Iris pigment epithelial cell (primary cell): ENCODE measurements at regions not wholly inside any gene's neighbourhood (a gene's known extent, or its start where the extent isn't known, plus 50 kb on each side); places are given as distances from the start of the nearest gene placed in this dataset.

Experiments used
- DNase-seq: peaks from one replicate; pipeline ENCODE4 v3.0.0-alpha.2; 2011; ENCODE audit warnings: low read depth

- no peak for DNase-seq
These were observed 228.6 kb downstream of the TTLL7 start for GRCh38 chr1:83770319-83770661.

- DNase-seq: no peak
These were observed 229.2 kb downstream of the TTLL7 start for GRCh38 chr1:83769594-83770318.

GRCh38 chr1:83769072-83769471 is 229.9 kb downstream of the TTLL7 start:
- no peak for DNase-seq

GRCh38 chr1:83766241-83766691 is 232.7 kb downstream of the TTLL7 start:
- DNase-seq: no peak

- no peak for DNase-seq
These were observed 233.8 kb downstream of the TTLL7 start for GRCh38 chr1:83765125-83765524.

GRCh38 chr1:83764209-83764608 is 234.7 kb downstream of the TTLL7 start:
- DNase-seq: no peak

- no peak for DNase-seq
These were observed 235.4 kb downstream of the TTLL7 start for GRCh38 chr1:83763361-83764095.

GRCh38 chr1:83762416-83762815 is 236.5 kb downstream of the TTLL7 start:
- no peak for DNase-seq

- DNase-seq: no peak
These were observed 236.9 kb downstream of the TTLL7 start for GRCh38 chr1:83762039-83762365.

- no peak for DNase-seq
These were observed 237.5 kb downstream of the TTLL7 start for GRCh38 chr1:83761167-83762038.

- no peak for DNase-seq
These were observed 238.5 kb downstream of the TTLL7 start for GRCh38 chr1:83760226-83761021.

- no peak for DNase-seq
These were observed 241.8 kb downstream of the TTLL7 start for GRCh38 chr1:83756984-83757717.

- no peak for DNase-seq
These were observed 247.3 kb downstream of the TTLL7 start for GRCh38 chr1:83751602-83752001.

GRCh38 chr1:83750201-83750600 is 248.7 kb downstream of the TTLL7 start:
- DNase-seq: no peak

- DNase-seq: no peak
These were observed 251.0 kb downstream of the TTLL7 start for GRCh38 chr1:83747853-83748482.

GRCh38 chr1:83746234-83746633 is 252.7 kb downstream of the TTLL7 start:
- no peak for DNase-seq

GRCh38 chr1:83742446-83742845 is 256.5 kb downstream of the TTLL7 start:
- no peak for DNase-seq

GRCh38 chr1:83741770-83742169 is 257.2 kb downstream of the TTLL7 start:
- DNase-seq: no peak

- DNase-seq: no peak
These were observed 257.6 kb downstream of the TTLL7 start for GRCh38 chr1:83741348-83741747.

GRCh38 chr1:83735526-83735925 is 263.4 kb downstream of the TTLL7 start:
- no peak for DNase-seq

- no peak for DNase-seq
These were observed 264.5 kb downstream of the TTLL7 start for GRCh38 chr1:83734420-83734819.
